ENCODE measurements at regions not wholly inside any gene's neighbourhood (a gene's known extent, or its start where the extent isn't known, plus 50 kb on each side); places are given as distances from the start of the nearest gene placed in this dataset.

- no peak overlapping the region for H3K9ac ChIP-seq (ENCODE audit: insufficient read depth, low read length)
Observed at GRCh38 chr1:57475366-57475765, 51.5 kb upstream of the DAB1 start.

GRCh38 chr1:57474137-57474750, 50.4 kb upstream of the DAB1 start:
- TF ChIP-seq CTCF (conservative IDR thresholded peaks at IDR 0.05 in 1 of 2, IDR thresholded peaks at IDR 0.05 in 1 of 2; ENCODE audit: low read depth in 1 of 2, low read length in 2 of 2) (no peak), EZH2 (IDR thresholded peaks at IDR 0.05; ENCODE audit: low read length, missing control alignments) (no peak)
- Histone ChIP-seq H3K4me3 (replicated peaks in 1 of 4; ENCODE audit: control extremely low read depth in 1 of 4, insufficient read depth in 1 of 4, low read depth in 3 of 4, low read length in 4 of 4) (no peak overlapping the region), H3K27ac (ENCODE audit: insufficient read depth, low read length) (no peak overlapping the region), H2AFZ (ENCODE audit: low read length) (no peak overlapping the region), H3K27me3 (ENCODE audit: control insufficient read depth, insufficient read depth, low read length) (no peaks in the 10 kb centered on the region), H3K9me3 (ENCODE audit: control insufficient read depth, insufficient read depth, low read depth, low read length) (no peaks in the 10 kb centered on the region), H3K36me3 (ENCODE audit: control insufficient read depth, insufficient read depth, low read length) (no peaks in the 10 kb centered on the region), H3K4me1 (ENCODE audit: control insufficient read depth, extremely low read depth, insufficient read depth, low read length) (peaks cover 6% of the 10 kb centered on the region), H4K20me1 (ENCODE audit: control insufficient read depth, extremely low read depth, insufficient read depth, low read length) (no peaks in the 10 kb centered on the region), H3K79me2 (ENCODE audit: control insufficient read depth, insufficient read depth, low read length) (no peaks in the 10 kb centered on the region), H3K4me2 (ENCODE audit: extremely low read depth, insufficient read depth, low read length) (peak overlapping the region; percentile 69), H3K9ac (ENCODE audit: insufficient read depth, low read length) (no peak overlapping the region)
- peak; percentile 45 to 79 for DNase-seq (ENCODE audit: low read depth in 2 of 2)

More at GRCh38 chr1:57475366-57475765, 51.5 kb upstream of the DAB1 start:
- no peak for DNase-seq (ENCODE audit: low read depth in 2 of 2)
- TF ChIP-seq CTCF (conservative IDR thresholded peaks at IDR 0.05 in 1 of 2, IDR thresholded peaks at IDR 0.05 in 1 of 2; ENCODE audit: low read depth in 1 of 2, low read length in 2 of 2) (no peak), EZH2 (IDR thresholded peaks at IDR 0.05; ENCODE audit: low read length, missing control alignments) (no peak)
- Histone ChIP-seq H3K27ac (ENCODE audit: insufficient read depth, low read length) (no peak overlapping the region), H3K9me3 (ENCODE audit: control insufficient read depth, insufficient read depth, low read depth, low read length) (no peaks in the 10 kb centered on the region), H2AFZ (ENCODE audit: low read length) (no peak overlapping the region), H3K79me2 (ENCODE audit: control insufficient read depth, insufficient read depth, low read length) (no peaks in the 10 kb centered on the region), H3K4me2 (ENCODE audit: extremely low read depth, insufficient read depth, low read length) (no peak overlapping the region), H3K4me3 (replicated peaks in 1 of 4; ENCODE audit: control extremely low read depth in 1 of 4, insufficient read depth in 1 of 4, low read depth in 3 of 4, low read length in 4 of 4) (no peak overlapping the region), H3K27me3 (ENCODE audit: control insufficient read depth, insufficient read depth, low read length) (no peaks in the 10 kb centered on the region), H3K4me1 (ENCODE audit: control insufficient read depth, extremely low read depth, insufficient read depth, low read length) (peaks cover 2% of the 10 kb centered on the region), H3K36me3 (ENCODE audit: control insufficient read depth, insufficient read depth, low read length) (no peaks in the 10 kb centered on the region), H4K20me1 (ENCODE audit: control insufficient read depth, extremely low read depth, insufficient read depth, low read length) (no peaks in the 10 kb centered on the region)
